ENCODE measurements at regions not wholly inside any gene's neighbourhood (a gene's known extent, or its start where the extent isn't known, plus 50 kb on each side); places are given as distances from the start of the nearest gene placed in this dataset.

- Histone ChIP-seq H3K4me1 (no peaks in the 10 kb centered on the region), H3K27ac (no peak overlapping the region), H3K36me3 (replicated peaks in 1 of 2; ENCODE audit: insufficient read depth in 1 of 2, low read depth in 2 of 2) (no peaks in the 10 kb centered on the region), H3K9me3 (no peaks in the 10 kb centered on the region), H3K27me3 (no peaks in the 10 kb centered on the region), H3K4me3 (no peak overlapping the region)
- WGBS, 2 donors, result 68 to 75% methylated on average over 4 of the region's 4 CpGs
- TF ChIP-seq, protein P1, sequence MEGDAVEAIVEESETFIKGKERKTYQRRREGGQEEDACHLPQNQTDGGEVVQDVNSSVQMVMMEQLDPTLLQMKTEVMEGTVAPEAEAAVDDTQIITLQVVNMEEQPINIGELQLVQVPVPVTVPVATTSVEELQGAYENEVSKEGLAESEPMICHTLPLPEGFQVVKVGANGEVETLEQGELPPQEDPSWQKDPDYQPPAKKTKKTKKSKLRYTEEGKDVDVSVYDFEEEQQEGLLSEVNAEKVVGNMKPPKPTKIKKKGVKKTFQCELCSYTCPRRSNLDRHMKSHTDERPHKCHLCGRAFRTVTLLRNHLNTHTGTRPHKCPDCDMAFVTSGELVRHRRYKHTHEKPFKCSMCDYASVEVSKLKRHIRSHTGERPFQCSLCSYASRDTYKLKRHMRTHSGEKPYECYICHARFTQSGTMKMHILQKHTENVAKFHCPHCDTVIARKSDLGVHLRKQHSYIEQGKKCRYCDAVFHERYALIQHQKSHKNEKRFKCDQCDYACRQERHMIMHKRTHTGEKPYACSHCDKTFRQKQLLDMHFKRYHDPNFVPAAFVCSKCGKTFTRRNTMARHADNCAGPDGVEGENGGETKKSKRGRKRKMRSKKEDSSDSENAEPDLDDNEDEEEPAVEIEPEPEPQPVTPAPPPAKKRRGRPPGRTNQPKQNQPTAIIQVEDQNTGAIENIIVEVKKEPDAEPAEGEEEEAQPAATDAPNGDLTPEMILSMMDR (IDR thresholded peaks at IDR 0.05), result no peak
- no peak for TF ChIP-seq POLR2A (IDR thresholded peaks at IDR 0.05)
- intact Hi-C loops (cut with DNase I), result no loop called here
- ATAC-seq (no peak), DNase-seq (no peak)
Observed at GRCh38 chr16:7278636-7279035, 54.0 kb upstream of the RBFOX1 start.

DNA sequence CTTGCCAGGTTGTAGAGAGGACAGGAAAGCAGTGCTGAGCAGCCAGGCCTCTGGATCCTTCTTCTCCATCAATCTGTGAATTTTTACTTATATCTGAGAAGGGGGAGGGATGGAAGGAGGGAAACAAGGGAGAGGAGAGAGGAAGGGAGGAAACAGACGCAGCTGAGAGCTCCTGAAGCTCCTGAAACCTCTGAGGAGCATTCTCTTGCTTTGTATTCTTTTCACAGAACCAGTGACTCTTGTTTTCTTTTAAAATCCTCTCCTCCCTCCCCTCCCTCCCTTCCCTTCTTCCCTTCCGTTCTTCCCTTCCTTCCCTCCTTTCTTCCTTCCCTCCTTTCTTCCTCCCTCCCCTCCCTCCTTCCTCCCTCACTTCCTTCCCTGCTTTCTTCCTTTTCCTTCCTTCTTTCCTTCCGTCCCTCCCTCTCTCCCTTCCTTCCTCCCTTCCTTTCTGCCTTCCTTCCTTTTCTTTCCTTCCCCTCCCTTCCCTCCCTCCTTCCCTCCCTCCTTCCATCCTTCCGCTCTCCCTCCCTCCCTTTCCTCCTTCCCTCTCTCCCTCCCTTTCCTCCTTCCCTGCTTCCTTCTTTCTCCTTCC is 60.0 kb upstream of the RBFOX1 start:
- Histone ChIP-seq H3K9me3 (no peaks in the 10 kb centered on the region), H3K4me1 (no peaks in the 10 kb centered on the region), H3K27ac (no peak overlapping the region), H3K36me3 (replicated peaks in 1 of 2; ENCODE audit: insufficient read depth in 1 of 2, low read depth in 2 of 2) (no peaks in the 10 kb centered on the region), H3K4me3 (no peak overlapping the region), H3K27me3 (no peaks in the 10 kb centered on the region)
- ATAC-seq (no peak), DNase-seq (no peak)
- TF ChIP-seq, protein P1 (IDR thresholded peaks at IDR 0.05), result no peak
- no peak for TF ChIP-seq POLR2A (IDR thresholded peaks at IDR 0.05)
- 39 to 42% methylated on average over 3 to 4 of the region's 4 CpGs for WGBS, 2 donors
- intact Hi-C loops (cut with DNase I), result no loop called here

GRCh38 chr16:7271486-7271885 is 61.2 kb upstream of the RBFOX1 start:
- intact Hi-C loops (cut with DNase I), result no loop called here
- H3K27me3 ChIP-seq, result no peaks in the 10 kb centered on the region
- H3K27ac ChIP-seq, result no peak overlapping the region
- ATAC-seq, result no peak
- no peaks in the 10 kb centered on the region for H3K4me1 ChIP-seq
- DNase-seq, result no peak
- no peaks in the 10 kb centered on the region for H3K9me3 ChIP-seq
- no peaks in the 10 kb centered on the region for H3K36me3 ChIP-seq (replicated peaks in 1 of 2; ENCODE audit: insufficient read depth in 1 of 2, low read depth in 2 of 2)
- WGBS, 2 donors, result 55% methylated on average over 5 of the region's 5 CpGs
- H3K4me3 ChIP-seq, result no peak overlapping the region
- TF ChIP-seq POLR2A (IDR thresholded peaks at IDR 0.05), result no peak
- TF ChIP-seq, protein P1 (IDR thresholded peaks at IDR 0.05), result no peak

DNA sequence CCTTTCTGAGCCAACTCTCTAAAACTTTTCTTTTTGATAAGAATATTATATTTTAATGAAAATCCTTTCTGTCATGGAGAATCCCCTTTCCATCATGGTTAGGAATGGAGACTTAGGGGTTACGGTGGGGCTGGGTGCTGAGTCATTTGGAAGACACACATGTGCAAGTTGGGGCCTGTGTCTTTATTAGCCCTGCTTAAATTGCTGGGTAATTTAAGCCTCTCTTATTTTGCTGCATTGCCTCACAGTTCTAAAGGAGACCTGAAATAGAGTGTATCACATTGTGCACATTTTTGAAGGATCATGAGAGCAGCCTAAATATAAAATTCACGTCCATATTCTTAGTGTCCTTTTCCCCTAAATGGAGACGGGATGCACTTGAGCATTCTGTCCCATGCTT is 61.8 kb upstream of the RBFOX1 start:
- Histone ChIP-seq H3K4me1 (no peaks in the 10 kb centered on the region), H3K9me3 (no peaks in the 10 kb centered on the region), H3K27ac (no peak overlapping the region), H3K4me3 (no peak overlapping the region), H3K36me3 (replicated peaks in 1 of 2; ENCODE audit: insufficient read depth in 1 of 2, low read depth in 2 of 2) (no peaks in the 10 kb centered on the region), H3K27me3 (no peaks in the 10 kb centered on the region)
- DNase-seq, result no peak
- TF ChIP-seq, protein P1 (IDR thresholded peaks at IDR 0.05), result no peak
- TF ChIP-seq POLR2A (IDR thresholded peaks at IDR 0.05), result no peak
- 53 to 56% methylated on average over 3 of the region's 3 CpGs for WGBS, 2 donors
- intact Hi-C loops (cut with DNase I), result no loop called here
- no peak for ATAC-seq

- Histone ChIP-seq H3K9me3 (no peaks in the 10 kb centered on the region), H3K4me3 (no peak overlapping the region), H3K4me1 (no peaks in the 10 kb centered on the region), H3K27ac (no peak overlapping the region), H3K36me3 (replicated peaks in 1 of 2; ENCODE audit: insufficient read depth in 1 of 2, low read depth in 2 of 2) (no peaks in the 10 kb centered on the region), H3K27me3 (no peaks in the 10 kb centered on the region)
- no peak for DNase-seq
- intact Hi-C loops (cut with DNase I), result no loop called here
- 54 to 58% methylated on average over 4 of the region's 4 CpGs for WGBS, 2 donors
- no peak for ATAC-seq
- TF ChIP-seq, protein P1 (IDR thresholded peaks at IDR 0.05), result no peak
- no peak for TF ChIP-seq POLR2A (IDR thresholded peaks at IDR 0.05)
Observed at GRCh38 chr16:7270006-7270405, 62.6 kb upstream of the RBFOX1 start.
